Left lobe of liver (tissue), 2 donors: ENCODE measurements at regions not wholly inside any gene's neighbourhood (a gene's known extent, or its start where the extent isn't known, plus 50 kb on each side); places are given as distances from the start of the nearest gene placed in this dataset.

ENCODE experiments used
- ATAC-seq: fragments of 200-7000 bp; cut with Tn5 transposase; one replicate; pipeline ENCODE4 v1.9.1; 2020; ENCODE audit warnings: mild to moderate bottlenecking, moderate library complexity
- DNase-seq: peaks from one replicate; pipeline ENCODE4 v3.0.0-alpha.2; 2020; ENCODE audit warnings: low spot score
- donor health status: DM: no; HTN: no; CAD: no; lungs with moderate emphysema.
- donor health status: DM: no; HTN: yes; CAD: no.

GRCh38 chr2:13921245-13921644 lies 711.3 kb upstream of the LRATD1 start:
- DNase-seq: no peak
- no peak for ATAC-seq

DNA sequence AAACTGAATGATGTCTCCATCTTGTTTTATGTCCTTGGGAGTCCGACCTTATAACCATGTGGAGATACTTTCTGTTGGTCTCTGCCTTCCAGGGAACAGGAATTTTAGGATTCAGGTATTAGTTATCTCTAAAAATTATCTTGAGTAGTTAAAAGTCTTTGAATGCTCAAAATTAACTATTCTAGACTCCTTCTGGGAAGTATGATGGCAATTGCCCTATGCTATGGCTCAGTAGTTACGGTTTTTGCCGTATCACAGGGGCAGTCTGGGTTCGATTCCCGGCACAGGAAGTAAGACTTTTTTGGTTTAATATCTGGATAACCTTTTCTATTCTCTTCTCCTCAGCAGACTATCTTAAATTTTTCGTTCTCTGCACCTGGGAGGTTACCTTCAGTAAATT lies 708.7 kb upstream of the LRATD1 start:
- ATAC-seq: no peak
- DNase-seq: no peak

GRCh38 chr2:13942111-13942510 lies 690.4 kb upstream of the LRATD1 start:
- ATAC-seq (no peak), DNase-seq (no peak)

GRCh38 chr2:13950761-13951160 lies 681.8 kb upstream of the LRATD1 start:
- DNase-seq: no peak
- no peak for ATAC-seq

GRCh38 chr2:13968811-13969210 lies 663.7 kb upstream of the LRATD1 start:
- DNase-seq (no peak), ATAC-seq (no peak)

DNA sequence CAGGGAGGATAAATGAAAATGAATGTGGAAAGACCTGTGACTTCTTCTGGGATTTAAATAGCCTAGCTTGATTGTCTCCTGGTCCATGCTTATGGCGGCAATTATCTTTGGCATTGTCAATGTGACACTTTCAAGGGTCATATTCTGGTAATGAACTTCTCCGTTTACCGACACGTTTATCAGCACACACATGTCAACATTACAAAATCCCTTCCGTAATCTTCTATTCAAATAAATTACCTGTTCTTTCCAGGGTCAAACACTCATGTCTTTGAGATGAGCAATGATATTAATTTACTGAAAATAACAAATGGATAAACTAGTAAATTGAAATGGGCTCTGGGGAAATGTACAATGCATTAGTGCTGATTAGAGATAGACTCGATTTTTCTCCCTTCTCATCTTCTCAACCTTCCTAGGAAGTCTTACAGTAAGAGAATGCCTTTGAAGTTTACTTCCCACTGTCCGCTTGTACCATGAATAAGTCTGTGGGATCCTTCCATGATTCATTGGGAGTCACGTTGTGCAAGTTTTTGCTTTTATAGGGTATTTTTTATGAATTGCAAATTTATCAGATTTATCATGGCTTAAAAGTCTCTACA lies 646.3 kb upstream of the LRATD1 start:
- ATAC-seq (no peak), DNase-seq (no peak)

GRCh38 chr2:13996527-13996926 lies 636.0 kb upstream of the LRATD1 start:
- no peak for DNase-seq
- no peak for ATAC-seq

DNA sequence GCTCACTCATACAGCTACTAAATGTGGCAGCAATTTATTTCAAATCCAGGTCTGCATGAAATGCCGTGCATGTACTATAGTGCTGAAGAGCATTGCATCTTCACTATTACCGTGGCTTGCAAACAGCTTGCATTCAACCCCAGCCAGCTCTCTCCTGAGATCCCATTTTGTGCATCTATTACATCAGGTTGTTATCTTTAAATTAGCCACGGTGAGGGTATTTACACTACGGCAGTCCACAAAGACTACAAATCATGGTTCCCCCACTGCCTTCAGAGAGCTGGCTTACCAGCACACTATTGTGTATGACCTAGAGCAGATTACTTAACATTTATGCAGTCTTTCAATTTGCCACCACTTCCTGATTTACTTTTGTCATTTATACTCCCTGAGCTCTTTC lies 621.3 kb upstream of the LRATD1 start:
- DNase-seq (no peak), ATAC-seq (no peak)

DNA sequence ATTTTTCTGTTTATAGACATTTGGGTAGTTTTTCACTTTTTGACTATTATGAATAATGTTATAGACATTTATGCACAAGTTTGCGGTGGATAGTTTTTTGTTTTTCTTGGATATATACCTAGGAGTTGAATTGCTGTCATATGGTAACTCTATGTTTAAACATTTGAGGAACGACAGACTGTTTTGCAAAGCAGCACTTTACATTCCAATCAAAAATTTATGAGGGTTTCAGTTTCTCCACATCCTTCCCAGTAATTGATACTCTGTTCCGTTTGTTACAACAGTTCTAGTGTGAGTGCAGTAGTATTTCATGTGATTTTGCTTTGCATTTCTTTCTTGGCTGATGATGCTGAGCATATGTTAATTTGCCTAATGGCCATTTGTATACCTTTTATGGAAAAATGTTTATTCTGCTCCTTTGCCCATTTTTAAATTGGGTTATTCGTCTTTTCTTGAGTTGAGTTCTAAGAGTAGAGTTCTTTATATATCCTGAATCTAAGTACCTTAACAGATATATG lies 617.3 kb upstream of the LRATD1 start:
- DNase-seq (no peak), ATAC-seq (no peak)

GRCh38 chr2:14016289-14016955 lies 616.1 kb upstream of the LRATD1 start:
- DNase-seq (no peak), ATAC-seq (no peak)

DNA sequence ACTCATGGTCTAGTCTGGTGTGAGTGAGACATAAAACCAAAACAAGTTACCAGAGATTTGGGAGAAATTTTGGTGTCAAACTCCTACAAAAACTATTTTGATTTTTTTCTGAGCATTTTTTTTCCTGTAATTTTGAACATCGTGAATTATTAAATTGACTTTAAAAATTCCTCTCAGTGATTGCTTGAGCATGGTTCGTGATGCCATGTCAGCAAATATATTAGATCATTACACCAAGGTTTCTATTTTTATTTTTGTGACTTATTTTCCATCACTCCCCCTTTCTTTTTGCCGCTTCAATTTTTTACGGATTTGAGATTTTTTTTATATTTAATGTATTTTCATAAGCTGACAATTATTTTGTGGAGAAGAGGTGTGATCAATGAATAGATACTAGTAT lies 613.9 kb upstream of the LRATD1 start:
- ATAC-seq (no peak), DNase-seq (no peak)

- DNase-seq (no peak), ATAC-seq (no peak)
Observed at GRCh38 chr2:14023558-14023957, 609.0 kb upstream of the LRATD1 start.

- no peak for ATAC-seq
- no peak for DNase-seq
Observed at GRCh38 chr2:14039134-14039533, 593.4 kb upstream of the LRATD1 start.

- ATAC-seq: no peak
- no peak for DNase-seq
Observed at GRCh38 chr2:14047491-14047890, 585.0 kb upstream of the LRATD1 start.

- ATAC-seq (no peak), DNase-seq (no peak)
Observed at GRCh38 chr2:14051401-14051800, 581.1 kb upstream of the LRATD1 start.

DNA sequence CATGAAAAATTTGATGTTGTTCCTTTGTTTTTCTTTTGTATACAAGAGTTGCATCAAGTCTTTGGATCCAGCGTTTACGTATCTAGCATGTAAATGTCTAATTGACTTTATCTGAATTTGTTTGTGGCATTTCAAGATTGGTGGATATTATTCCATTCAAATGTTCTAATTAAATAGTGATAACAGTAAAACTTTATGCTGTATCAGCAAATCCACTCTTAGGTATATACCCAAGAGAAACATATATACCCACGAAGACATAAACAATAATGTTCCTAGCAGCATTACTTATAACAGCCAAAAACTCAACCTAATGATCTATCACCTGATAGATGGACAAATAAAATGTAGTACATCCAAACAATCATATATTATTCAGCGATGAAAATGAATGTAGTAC lies 579.4 kb upstream of the LRATD1 start:
- no peak for ATAC-seq

DNA sequence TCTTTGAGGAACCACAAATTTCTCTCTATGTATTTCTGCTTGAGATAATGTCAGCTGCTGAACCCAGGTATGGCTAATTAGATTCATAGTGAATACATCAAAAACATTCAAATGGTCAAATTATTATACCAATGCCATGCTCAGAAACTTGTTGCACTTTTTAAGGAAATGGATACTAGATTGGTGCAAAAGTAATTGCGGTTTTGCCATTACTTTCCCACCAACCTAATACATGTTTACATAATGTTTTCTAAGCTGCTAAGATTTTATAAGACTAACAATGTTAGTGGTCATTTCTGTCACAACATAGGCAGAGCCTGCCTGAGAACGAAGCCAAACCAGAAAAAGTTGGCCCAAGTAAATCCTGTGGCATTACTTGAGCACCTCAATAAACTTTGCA lies 568.2 kb upstream of the LRATD1 start:
- ATAC-seq: no peak
- DNase-seq: no peak

More for the DNA sequence above, 579.4 kb upstream of the LRATD1 start:
- no peak for DNase-seq

DNA sequence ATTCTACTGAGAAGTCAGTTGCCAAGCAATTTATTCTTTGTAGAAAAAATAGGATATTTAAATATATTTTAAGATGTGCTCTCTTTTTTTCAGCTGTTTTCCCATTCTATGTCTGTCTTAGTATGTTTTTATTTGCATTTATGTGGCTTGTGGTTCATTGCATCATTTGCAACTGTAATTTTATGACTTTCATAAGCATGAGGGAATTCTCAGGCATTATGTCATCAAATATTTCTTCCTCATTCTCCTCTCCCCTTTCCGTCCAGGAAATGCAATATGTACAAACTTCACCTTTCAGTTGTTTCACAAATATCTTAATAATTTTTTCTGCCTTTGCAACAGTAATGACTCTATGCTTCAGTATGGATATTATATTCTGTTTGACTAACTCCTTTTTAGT lies 560.2 kb upstream of the LRATD1 start:
- ATAC-seq (no peak), DNase-seq (no peak)

DNA sequence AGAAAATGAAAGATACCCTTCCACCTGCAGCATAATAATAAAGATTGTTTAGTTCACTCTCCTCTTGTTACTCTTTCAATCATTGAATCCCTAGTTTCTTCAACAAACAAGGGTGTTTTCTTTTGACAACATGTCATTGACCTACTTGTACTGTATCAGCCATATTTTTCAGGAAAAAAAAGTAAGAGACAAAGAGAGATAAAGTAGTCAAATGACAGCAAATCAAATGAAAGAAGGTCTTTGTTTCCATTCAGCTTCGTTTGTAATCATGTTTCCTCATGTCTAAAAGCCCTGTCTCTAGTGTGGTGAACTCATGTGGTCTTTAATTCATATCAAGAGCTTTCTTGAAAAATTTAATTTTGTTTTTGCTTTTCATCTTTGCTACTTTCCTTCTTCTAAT lies 557.8 kb upstream of the LRATD1 start:
- DNase-seq (no peak), ATAC-seq (no peak)

DNA sequence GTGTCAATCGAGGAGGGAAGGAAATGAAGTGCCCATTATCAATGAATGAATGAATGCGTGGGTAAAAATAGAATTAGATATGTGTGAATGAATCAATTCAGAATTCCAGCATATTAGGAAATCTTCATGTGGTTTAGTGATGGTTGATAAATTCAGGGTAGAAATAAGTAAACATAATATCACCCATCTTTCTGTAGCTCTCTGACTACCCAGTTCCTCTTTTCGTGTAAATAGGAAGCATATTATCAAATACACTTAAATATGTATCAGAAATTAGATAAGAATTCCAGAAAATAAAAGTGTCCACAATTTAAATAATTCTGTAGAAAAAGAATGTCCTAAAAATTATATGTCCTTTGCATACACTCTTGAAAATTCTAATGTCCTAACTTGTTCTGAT lies 552.9 kb upstream of the LRATD1 start:
- ATAC-seq (no peak), DNase-seq (no peak)

- ATAC-seq: no peak
Observed at GRCh38 chr2:14081521-14081920, 551.0 kb upstream of the LRATD1 start.

DNA sequence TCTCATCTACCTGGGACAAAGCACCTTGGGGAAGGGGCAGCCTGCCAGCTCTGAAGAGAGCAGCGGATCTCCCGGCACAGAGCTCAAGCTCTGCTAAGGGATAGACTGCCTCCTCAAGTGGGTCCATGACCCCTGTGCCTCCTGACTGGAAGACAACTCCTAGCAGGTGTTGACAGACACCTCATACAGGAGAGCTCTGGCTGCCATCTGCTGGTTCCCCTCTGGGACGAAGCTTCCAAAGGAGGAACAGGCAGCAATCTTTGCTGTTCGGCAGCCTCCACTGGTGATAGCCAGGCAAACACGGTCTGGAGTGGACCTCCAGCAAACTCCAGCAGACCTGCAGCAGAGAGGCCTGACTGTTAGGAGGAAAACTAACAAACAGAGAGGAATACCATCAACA lies 549.9 kb upstream of the LRATD1 start:
- ATAC-seq: no peak
- DNase-seq: no peak

More at GRCh38 chr2:14081521-14081920, 551.0 kb upstream of the LRATD1 start:
- DNase-seq: no peak

DNA sequence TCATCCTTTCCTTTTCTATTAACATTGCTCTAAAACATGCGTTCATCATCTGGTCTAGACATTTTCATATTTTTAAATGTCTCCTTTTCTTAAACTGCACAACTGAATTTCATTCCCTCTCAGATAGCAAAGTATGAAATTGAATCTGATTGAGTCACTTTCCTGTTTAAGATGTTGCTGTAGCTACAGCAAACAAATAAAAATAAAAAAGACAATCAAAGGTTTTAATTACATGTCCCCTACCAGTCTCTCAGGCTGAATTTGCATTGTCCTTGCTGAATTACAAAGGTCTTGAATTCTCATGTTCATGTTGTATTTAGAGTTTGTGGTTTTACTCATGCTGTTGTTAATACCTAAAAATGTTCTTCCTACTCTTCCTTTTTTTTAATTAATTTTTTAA lies 537.9 kb upstream of the LRATD1 start:
- DNase-seq (no peak), ATAC-seq (no peak)
